ENCODE measurements at regions not wholly inside any gene's neighbourhood (a gene's known extent, or its start where the extent isn't known, plus 50 kb on each side); places are given as distances from the start of the nearest gene placed in this dataset.
"Not testable (repeated sequence)": the region's sequence is repeated elsewhere in the genome, so short reads cannot be mapped to it uniquely, and the experiment has no call there.

DNA sequence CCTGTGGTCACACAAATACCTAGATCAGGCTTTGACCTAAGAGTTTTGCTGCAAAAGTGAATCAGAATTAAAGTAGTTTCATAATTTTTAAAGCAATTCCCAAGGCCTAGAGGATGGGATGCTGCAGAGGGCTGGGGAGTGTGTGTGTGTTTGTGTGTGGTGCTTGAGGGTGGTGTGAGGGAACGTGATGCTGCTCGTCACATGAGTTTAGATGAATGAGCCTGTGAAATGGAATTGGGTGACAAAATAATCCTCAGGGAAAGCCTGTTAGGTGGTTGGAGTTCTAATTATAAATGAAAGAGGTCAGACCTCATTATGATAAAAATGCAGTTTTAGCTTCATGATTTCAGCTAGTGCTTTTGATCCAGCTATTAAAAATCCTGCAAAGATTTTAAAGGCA is 87.5 kb upstream of the TMEM170B start:
- no peak for FAIRE-seq

DNA sequence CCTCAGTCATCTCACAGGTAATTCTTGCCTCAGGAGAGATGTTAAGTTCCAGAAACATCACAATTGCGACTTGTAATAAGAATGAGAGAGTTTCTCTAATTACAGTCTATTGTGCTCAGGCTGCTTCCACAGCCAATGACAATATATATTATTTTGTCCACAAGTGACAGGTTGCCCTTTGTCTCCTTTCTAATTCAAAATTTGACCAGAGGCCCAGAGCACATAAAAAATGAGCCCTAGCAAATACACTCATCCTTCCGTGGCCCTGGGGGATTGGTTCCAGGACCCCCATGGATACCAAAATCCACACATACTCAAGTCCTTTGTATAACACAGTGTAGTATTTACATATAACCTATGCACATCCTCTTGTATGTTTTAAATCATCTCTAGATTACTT is 88.1 kb upstream of the TMEM170B start:
- FAIRE-seq, result no peak

DNA sequence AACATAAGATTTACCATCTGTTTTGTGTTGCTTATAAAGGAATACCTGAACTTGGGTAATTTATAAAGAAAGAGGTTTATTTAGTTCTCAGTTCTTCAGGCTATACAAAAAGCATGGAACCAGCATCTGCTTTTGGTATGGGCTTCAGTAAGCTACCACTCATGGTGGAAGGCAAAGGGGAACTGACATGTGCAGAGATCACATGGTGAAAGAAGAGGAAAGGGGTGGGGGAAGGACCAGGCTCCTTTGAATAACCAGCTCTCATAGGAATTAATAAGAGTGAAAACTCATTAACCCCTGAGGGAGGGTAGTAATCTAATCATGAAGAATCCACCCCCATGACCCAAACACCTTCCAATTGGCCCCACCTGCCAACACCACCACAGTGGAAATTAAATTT is 89.5 kb upstream of the TMEM170B start:
- FAIRE-seq, result no peak

DNA sequence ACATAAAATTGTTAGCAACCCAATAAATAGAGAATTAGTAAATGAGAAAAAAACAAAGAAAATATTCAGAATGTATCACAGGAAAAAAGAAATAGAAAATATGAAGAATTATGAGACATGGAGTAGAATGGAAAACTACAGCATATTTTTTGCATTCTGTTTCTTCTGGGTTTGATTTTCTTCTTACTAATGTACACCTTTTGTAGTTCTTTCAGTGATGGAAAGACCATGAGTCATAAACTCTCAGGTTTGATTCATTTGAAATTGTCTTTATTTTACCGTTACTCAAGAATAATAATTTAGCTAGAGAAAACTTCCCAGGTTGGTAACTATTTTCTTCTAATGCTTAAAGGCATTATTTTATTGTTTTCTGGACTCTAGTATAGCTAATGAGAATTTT is 90.3 kb upstream of the TMEM170B start:
- FAIRE-seq, result no peak

DNA sequence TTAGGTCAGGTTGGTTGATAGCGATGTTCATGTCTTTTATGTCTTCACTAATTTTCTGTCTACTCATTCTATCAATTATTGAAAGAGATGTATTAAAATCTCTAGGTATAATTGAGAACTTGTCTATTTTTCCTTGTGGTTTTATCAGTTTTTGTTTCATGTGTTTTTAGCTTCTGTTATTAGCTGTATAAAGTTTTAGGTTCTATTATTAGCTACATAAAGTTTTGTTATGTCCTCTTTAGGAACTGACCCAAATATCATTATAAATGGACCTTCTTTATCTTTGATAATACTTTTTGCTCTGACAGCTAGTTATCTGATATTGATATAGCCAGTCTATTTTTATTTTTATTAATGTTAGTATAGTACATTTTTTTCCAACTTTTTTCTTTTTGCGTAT is 92.4 kb upstream of the TMEM170B start:
- no peak for FAIRE-seq

DNA sequence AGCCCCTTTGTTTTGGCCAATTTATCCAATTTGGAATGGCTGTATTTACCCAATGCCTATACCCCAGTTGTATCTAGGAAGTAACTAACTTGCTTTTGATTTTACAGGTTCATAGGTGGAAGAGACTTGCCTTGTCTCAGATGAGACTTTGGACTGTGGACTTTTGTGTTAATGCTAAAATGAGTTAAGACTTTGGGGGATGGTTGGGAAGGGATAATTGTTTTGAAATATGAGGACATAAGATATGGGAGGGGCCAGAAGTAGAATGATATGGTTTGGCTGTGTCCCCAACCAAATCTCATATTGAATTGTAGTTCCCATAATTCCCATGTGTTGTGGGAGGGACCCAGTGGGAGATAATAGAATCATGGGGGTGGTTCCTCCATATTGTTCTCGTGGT is 94.4 kb upstream of the TMEM170B start:
- not testable (repeated sequence) for FAIRE-seq

DNA sequence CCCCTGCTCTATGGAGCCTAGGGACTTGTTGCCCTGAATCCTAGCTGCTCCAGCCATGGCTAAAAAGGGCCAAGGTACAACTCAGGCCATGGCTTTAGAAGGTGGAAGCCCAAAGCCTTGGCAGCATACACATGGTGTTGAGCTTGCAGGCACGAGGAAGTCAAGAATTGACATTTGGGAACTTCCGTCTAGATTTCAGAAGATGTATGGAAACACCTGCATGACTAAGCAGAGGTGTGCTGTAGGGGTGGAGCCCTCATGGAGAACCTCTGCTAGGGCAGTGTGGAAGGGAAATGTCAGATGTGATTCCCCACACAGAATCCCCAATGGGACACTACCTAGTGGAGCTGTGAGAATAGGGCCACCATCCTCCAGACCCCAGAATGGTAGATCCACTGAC is 95.1 kb upstream of the TMEM170B start:
- FAIRE-seq, result no peak

DNA sequence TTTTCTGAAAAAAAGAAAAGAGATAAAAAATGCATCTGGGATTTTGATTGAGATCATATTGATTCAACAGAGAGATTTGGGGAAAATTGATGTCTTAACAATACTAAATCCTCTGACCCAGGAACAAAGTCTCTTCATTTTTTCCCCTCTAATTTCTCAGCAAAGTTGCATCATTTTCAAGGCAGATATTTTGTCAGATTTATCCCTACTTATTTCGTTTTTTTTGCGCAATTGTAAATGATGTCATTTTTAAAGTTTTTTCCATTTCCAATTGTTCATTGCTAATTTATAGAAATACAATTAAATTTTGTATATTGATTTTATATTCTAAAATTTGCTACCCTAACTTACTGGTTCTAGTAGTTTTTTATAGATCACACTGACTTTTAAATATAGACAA is 97.7 kb upstream of the TMEM170B start:
- FAIRE-seq, result no peak

DNA sequence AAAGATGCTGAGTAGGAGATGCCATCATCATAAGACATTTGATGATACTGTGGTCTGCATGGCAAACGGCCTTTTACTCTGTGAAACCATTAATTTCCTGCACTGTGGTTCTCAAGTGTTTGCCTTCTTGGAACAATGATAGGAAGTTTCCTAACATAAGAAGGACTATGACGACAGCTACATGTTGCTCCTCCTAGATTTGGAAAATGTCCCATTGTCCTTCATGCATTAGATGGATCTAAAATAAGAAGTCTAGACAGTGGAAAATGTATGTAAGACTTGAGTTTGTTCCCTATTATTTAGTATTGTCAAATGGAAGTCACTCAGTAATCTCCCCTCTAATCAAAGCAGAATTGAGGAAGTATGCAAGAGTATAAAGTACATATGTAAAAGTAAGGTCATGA is 98.5 kb upstream of the TMEM170B start:
- FAIRE-seq, result no peak

DNA sequence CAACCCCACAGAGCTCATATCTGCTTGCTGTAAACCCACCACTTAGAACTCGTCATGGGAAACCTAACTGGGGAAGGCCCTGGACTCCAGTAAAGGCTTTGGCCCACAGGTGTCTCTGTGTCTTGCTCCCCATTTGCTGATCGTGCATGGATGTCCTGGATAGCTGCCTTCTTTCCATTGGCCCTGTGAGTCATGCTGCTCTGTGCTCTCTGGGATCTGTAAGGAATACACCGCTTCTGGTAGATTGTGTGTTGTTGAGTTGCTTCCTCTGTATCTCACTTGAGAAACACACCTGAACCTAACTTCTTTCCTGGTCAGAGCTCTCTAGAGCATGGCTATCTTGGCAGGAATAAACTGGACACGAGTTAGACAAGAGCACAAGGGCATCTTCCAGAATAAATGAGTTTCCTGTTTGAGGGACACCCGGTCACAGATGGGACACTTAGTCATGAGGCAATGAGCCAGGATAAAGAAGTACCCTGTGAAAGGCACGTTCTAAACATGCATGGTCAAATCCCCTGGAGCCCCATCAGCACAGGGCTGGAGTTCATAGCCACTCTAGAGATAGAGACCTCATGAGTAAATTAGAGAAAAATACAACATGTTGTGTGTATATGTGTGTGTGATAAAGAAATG is 99.6 kb upstream of the TMEM170B start:
- no peak for FAIRE-seq

DNA sequence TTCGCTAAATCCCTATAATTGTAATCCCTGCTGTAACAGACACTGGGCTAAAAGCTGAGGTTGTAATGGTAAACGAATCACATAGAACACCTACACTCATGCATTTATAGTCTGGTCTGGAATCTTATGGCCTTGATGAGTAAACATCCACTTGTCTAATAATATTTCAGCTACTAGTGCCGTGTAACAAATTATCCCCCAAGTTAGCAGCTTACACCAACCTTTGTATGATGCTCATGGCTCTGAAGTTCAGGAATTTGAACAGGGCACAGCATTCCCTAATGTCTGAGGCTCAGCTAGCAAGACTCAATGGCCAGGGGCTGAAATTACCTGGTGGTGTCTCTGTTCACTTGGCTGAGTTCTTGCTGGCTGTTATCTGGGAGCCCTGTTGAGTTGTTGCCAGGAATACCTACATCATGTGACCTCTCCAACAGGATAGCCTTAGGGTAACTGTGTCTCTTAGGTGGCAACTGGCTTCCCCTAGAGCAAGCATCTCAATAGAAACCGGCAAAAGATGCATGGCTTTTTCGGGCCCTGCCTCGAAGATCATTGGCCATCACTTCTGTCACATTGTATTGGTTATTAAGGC is 100.9 kb upstream of the TMEM170B start:
- no peak for FAIRE-seq

DNA sequence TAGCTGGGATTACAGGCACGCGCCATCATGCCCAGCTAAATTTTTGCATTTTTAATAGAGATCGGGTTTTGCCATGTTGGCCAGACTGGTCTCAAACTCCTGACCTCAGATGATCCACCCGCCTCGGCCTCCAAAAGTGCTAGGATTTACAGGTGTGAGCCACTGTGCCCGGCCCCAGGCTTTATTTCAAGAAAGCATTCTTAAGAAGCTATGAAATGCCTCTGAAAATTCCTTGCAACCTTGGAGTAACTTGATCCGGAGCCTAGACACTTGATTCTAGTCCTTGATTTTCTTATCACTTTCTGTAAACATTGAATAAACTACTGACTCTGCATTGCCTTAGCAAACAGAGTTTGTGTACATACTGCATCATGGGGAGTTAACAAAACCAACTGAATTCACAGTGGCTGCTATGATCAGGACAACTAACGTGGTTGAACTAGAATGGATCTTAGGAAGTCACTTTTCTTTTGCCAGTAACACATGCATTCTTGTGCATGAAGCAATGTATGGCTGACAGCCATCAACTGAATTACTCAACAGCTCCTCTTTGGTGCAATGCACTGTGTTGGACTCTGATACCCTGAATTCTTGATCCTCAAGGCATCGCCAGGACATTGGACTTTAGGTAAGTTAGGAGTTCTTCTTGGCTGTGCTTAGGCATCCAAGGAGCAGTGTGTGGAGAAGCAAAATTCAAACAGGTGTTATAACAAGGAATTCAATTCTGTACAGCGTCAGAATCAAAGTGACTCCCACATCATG is 102.8 kb upstream of the TMEM170B start:
- FAIRE-seq, result peak; percentile 86

DNA sequence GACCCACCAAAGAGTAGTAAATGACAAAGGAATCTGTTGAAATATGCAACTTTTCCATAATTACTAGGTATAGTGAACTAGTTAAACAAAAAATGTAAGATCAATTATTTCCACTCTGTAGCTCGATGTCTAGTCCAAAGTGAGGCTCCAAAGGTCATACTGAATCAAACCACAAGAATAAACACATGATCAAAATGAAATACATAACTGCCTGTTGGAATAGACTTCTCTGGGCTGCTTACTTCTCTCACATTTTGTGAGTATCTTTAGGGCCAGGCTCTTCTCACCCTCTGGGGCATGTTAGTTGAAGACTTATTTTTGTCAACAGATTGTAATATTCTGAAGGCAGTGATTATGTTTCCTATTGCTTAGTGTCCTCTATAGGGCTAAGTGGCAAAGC is 103.7 kb upstream of the TMEM170B start:
- FAIRE-seq, result no peak

DNA sequence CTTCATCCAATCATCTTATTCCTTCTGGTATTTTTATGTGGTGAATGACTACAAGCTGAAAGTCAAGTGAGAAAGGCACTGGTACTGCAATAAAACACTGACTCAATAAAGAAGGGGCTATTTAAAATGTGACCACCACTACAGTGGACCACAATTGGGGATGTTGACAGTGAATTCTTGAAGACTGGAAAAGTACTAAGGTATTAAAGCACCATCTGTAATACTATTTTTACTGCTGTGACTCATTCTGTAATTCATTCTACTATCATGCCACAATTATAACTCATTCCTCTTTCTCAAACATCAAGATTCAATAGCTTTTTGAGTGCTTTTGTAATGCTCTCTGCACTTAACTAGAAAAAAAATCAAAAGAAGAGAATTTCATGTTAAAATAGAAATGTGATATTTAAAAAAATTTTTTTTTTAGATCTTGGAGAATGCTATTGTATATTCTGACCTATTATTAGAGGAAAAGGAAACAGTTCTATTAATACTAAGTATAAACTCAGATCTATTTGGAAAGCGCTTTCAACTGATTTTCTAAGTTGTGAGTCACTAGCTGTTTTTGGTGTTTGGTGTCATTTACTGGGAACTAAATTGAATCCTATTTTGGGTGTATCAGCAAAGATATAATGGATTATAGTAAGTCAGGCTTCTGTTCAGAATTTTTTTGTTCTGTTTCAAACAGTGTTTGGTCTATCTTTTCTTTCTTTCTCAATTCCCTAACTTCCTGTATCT is 104.7 kb upstream of the TMEM170B start:
- FAIRE-seq, result peak; percentile 70

DNA sequence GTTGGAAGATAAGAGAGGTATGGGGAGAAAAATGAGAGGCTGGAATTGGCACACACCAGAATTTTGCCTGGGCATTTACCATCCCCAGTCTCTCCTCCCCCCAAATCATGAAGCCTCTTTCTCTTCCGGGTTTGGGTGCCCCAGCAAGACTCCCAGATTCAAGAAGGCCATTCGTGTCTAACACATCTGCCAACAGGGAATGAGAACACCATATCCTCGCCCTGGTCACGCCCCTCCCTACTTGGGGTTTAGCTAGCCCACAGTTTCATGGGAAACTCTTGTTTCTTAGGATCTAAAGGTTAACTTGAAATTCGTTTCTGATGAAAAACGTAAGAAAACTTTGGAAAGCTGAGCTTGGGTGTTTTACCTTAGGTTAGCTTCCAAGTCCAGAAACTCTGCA is 105.5 kb upstream of the TMEM170B start:
- FAIRE-seq, result no peak

DNA sequence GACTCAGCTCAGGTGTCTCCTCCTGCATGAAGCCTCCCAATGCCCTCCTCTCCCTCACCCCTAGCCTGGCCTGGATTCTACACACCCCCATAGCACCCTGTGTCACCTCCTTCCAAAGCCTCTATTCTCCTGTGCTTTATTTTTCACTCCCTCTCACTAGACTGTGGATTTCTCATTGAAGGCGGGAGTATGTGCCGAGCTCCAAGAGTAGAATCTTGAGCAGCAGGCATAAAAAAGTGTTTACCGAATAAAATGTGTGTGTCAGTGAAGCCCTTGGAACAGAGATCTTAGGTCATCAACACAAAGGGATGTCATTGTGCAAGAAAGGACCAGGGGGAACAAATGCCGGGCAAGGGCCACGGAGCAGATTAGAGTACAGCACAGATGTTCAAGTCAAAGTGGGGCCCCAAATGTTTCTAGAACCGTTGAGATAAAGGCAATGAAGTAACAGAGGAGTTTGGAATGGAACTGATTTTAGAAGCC is 106.1 kb upstream of the TMEM170B start:
- no peak for FAIRE-seq

DNA sequence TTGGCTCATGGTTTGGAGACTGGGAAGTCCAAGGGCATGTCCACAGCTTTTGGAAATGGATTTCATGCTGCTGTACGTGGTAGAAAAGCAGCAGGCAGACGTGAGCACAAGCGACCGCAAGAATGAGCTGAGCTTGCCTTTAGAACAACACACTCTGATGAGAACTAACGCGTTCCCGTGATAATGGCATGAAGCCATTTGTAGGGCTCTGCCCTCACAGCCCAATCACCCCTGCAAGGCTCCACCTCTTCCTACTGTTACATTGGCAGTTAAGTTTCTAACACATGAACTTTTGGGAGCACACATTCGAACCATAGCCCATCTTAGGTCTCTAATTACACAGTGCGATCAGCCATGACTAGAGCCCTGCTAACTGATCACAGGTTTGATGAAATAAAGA is 107.5 kb upstream of the TMEM170B start:
- peak; percentile 89 for FAIRE-seq

DNA sequence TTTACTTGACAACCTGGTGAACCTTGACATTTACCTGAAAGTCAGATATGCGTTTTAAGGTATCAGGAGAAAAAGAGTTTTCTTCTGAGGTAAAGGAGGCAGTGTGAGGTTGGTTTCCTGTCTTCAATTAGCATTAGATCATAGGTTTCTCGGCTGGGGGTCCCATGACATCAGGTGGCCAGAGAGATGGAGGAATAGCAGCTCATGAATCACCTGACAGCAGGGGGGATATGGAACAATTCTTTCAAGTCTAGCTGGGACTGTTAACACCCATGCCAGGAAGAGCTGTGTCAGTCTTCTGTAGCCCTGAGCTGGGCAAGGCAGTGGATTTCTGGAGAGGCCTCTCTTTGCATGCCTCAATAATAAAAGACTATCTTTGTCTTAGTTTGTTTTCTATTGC is 108.0 kb upstream of the TMEM170B start:
- FAIRE-seq, result no peak

DNA sequence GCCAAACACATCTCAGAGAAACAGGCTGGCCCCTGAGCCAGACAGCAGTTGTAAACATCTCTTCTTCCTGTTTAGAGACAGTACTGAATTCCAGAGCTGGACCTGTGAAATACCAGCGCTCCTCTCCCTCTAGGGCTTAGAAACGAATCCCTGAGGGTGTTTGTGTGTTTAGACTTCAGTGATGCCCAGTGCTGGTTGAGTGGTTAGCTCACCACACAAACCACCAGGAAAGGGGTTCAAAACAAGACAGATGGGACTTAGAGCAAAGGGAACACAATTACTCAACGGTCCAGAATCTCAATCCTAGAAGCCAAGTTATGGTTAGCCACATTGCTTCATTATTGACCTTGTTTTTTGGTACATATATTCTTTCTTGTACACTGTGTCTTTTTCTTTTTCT is 108.7 kb upstream of the TMEM170B start:
- peak; percentile 97 for FAIRE-seq

DNA sequence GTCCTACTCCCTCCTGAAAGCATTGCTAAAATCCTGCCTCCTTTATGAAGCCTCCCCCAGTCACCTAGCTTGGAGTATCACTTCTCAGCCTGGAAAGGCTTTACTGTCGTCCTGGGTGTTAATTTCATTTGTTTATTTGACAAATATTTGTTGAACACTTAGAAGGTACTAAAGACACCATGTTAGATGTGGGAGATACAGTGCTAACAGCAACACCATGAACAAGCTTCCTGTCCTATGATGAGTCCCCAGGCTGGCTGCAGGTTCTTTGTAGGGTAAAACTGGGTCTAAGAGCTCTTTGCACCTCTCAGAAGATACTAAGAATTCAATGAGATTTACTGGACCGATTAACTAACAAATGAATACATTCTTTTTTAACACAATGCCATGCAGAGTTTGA is 109.2 kb upstream of the TMEM170B start:
- FAIRE-seq, result no peak

DNA sequence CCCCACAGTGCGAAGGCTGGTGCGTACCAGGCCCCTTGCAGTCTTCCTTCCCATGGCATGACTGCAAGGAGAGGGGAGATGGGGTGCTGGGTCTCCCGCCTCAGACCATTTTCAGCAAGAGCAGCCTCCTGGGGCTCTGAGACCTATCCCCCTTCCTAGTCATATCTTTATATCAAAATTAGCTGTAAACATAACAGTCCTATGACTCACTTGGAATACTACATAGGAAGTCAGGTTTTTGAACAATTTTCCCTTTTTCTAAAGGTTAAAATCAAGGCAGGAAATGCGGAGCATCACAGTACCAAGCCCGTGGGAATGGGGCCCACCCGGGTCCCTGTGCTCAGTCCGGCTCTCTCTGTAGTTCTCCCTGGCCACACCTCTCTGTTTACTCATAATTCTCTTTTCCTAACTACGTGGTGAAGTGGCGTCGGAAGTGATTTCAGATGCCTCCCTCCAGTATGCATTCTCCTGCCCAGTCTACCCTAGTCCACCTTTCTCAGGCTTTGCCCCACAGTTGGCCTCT is 109.8 kb upstream of the TMEM170B start:
- FAIRE-seq, result no peak

DNA sequence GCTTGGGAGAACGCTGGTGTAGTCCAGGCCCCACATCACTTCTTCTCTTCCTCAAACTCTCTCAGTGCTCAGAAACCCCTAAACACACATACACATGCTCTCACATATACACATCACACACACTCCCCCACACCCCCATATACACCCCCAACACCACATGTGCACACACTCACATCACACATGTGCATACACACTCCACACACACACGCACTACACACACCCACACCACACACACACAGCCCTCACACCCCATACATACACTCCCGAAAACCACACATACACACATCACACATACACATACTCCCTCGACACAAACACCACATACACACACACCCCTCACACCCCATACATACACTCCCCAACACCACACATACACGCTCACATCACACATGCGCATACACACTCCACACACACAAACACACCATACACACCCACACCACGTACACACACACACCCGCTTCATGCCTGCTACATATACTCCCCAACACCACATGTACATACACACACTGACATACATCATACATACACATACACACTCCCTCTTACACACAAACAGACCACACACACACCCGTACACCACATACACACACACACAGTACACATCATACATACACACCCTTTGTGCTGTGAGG is 110.3 kb upstream of the TMEM170B start:
- no peak for FAIRE-seq

DNA sequence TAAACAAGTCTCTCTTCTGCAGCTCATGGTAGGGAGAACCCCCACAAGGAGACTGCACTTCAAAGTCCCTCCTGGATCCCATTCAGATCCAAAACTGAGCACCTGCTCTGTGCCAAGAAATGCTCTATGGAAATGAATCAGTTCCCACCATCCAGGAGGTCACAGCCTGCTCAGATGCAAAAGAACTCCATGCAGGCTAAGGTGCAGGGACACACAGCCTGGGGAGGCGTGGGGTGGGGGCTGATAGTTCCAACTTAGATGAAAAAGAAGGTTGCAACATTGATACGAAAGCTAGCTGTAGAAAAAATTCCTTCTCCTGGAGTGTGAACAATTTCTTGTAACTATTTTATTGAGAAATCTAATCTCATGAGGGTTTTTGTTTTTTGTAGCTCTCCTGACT is 111.0 kb upstream of the TMEM170B start:
- FAIRE-seq, result no peak
